Endodermal cell (in vitro differentiated cells): ENCODE measurements at regions not wholly inside any gene's neighbourhood (a gene's known extent, or its start where the extent isn't known, plus 50 kb on each side); places are given as distances from the start of the nearest gene placed in this dataset.

Source experiments
- DNase-seq: peaks from one replicate; pipeline ENCODE4 v3.0.0-alpha.2; 2017
- H3K27ac ChIP-seq: 2 replicates; pipeline ENCODE4 v1.5.1; 2013; ENCODE audit warnings: mild to moderate bottlenecking, low read depth, low read length, moderate library complexity
- H3K27me3 ChIP-seq: 2 replicates; pipeline ENCODE4 v1.6.1; 2013; ENCODE audit warnings: mild to moderate bottlenecking, low read length, moderate library complexity; ENCODE audit not compliant: insufficient read depth, control insufficient read depth, poor library complexity, severe bottlenecking
- H3K36me3 ChIP-seq: 2 replicates; pipeline ENCODE4 v1.7.0; 2013; ENCODE audit warnings: mild to moderate bottlenecking, low read length, moderate library complexity; ENCODE audit not compliant: control insufficient read depth, insufficient read depth
- H3K4me1 ChIP-seq: one replicate; pipeline ENCODE4 v1.7.0; 2013; ENCODE audit warnings: low read length; ENCODE audit not compliant: control insufficient read depth, insufficient read depth
- H3K4me3 ChIP-seq: 2 replicates; pipeline ENCODE4 v1.5.1; 2013; ENCODE audit warnings: mild to moderate bottlenecking, low read length, moderate library complexity
- H3K9ac ChIP-seq: 2 replicates; pipeline ENCODE4 v1.6.1; 2013; ENCODE audit warnings: mild to moderate bottlenecking, low read length, moderate library complexity; ENCODE audit not compliant: poor library complexity, severe bottlenecking; ENCODE audit errors: extremely low read depth
- H3K9me3 ChIP-seq: 2 replicates; pipeline ENCODE4 v1.6.1; 2013; ENCODE audit warnings: mild to moderate bottlenecking, low read length, moderate library complexity; ENCODE audit not compliant: control insufficient read depth
- H3K27ac Mint-ChIP-seq: 2 replicates; pipeline ENCODE4 v1.8.0; 2020; ENCODE audit warnings: mixed read lengths
- H3K27me3 Mint-ChIP-seq: 2 replicates; pipeline ENCODE4 v1.8.0; 2021; ENCODE audit warnings: mild to moderate bottlenecking, mixed read lengths; ENCODE audit not compliant: insufficient read depth
- H3K36me3 Mint-ChIP-seq: 2 replicates; pipeline ENCODE4 v1.8.0; 2020; ENCODE audit warnings: low read depth, mixed read lengths
- H3K4me1 Mint-ChIP-seq: 2 replicates; pipeline ENCODE4 v1.8.0; 2020; ENCODE audit warnings: mixed read lengths
- H3K4me3 Mint-ChIP-seq: 2 replicates; pipeline ENCODE4 v1.8.0; 2020; ENCODE audit warnings: mild to moderate bottlenecking, moderate library complexity, mixed read lengths
- H3K9me3 Mint-ChIP-seq: 2 replicates; pipeline ENCODE4 v1.8.0; 2020; ENCODE audit warnings: mild to moderate bottlenecking, mixed read lengths
- WGBS, 2 experiments: methylation state at CpG; one replicate each; pipeline versions ENCODE4 v1.1.5 to v1.1.7; 2013; ENCODE audit warnings: missing lambda C conversion rate in 2 of 2, mixed read lengths in 1 of 2; ENCODE audit not compliant: insufficient coverage in 1 of 2, insufficient read length in 1 of 2; 5-methylcytosine and 5-hydroxymethylcytosine counted together
- TF ChIP-seq, protein P1 (sequence below): fragments of 200-600 bp; sonication (generic); conservative IDR thresholded peaks from 2 replicates; pipeline ENCODE4 v1.5.0; 2021; ENCODE audit warnings: antibody characterized with exemption, mild to moderate bottlenecking

DNA sequence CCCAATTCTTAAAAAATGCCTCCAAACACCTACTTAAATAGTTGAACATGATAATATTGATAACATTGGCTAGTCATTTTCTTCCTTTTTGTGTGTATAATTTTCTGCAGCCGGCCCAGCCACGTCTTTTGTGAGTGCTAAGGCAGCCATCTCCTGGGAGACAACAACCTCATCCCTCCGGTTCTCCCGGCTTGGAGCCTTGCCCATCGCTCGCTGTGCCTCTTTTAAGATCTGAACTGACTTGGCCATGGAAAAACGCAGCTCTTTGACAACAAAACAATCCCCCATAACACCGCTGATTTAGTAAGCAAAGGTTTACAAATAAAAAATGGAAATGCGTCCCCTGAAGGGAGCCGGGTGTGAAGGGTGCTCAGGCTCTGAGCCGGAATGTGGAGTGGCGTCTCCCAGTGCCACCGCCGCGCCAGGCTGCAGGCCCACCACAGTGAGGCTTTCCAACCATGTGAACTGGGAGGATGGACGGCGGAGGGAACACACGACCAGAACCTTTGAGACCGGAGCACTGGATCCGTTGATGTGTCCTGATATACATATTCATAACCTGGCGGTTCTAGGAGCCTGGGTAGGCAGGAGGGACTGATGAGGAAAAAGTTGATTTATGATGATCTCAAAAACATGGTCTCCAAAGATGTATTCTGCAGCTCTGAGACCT lies 87.4 kb downstream of the SMIM21 start:
- Histone ChIP-seq H3K27me3 (no peaks in the 10 kb centered on the region), H3K4me1 (no peaks in the 10 kb centered on the region), H3K9ac (no peak overlapping the region), H3K4me3 (no peak overlapping the region), H3K36me3 (no peaks in the 10 kb centered on the region), H3K9me3 (no peaks in the 10 kb centered on the region), H3K27ac (no peak overlapping the region)
- Mint-ChIP-seq H3K4me1 (peaks cover 14% of the 10 kb centered on the region), H3K4me3 (no peak overlapping the region), H3K27ac (no peak overlapping the region), H3K9me3 (no peaks in the 10 kb centered on the region), H3K27me3 (no peaks in the 10 kb centered on the region), H3K36me3 (no peaks in the 10 kb centered on the region)
- WGBS, 2 experiments, result 95 to 96% methylated on average over 16 to 21 of the region's 21 CpGs
- no peak for DNase-seq
- TF ChIP-seq, protein P1, sequence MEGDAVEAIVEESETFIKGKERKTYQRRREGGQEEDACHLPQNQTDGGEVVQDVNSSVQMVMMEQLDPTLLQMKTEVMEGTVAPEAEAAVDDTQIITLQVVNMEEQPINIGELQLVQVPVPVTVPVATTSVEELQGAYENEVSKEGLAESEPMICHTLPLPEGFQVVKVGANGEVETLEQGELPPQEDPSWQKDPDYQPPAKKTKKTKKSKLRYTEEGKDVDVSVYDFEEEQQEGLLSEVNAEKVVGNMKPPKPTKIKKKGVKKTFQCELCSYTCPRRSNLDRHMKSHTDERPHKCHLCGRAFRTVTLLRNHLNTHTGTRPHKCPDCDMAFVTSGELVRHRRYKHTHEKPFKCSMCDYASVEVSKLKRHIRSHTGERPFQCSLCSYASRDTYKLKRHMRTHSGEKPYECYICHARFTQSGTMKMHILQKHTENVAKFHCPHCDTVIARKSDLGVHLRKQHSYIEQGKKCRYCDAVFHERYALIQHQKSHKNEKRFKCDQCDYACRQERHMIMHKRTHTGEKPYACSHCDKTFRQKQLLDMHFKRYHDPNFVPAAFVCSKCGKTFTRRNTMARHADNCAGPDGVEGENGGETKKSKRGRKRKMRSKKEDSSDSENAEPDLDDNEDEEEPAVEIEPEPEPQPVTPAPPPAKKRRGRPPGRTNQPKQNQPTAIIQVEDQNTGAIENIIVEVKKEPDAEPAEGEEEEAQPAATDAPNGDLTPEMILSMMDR, result no peak
